HAP-1 (cell line): ENCODE measurements at regions not wholly inside any gene's neighbourhood (a gene's known extent, or its start where the extent isn't known, plus 50 kb on each side); places are given as distances from the start of the nearest gene placed in this dataset.

Experiments used
- DNase-seq, 2 experiments: peaks; one replicate each; pipeline ENCODE4 v3.0.0-alpha.2; 2016 to 2020; ENCODE audit warnings: low spot score in 2 of 2
- H3K27me3 ChIP-seq: fragments of 250-450 bp; sonication (Bioruptor Pico); 2 replicates; pipeline ENCODE4 v1.5.1; 2020; ENCODE audit warnings: low read depth, mild to moderate bottlenecking, moderate library complexity
- H3K36me3 ChIP-seq: fragments of 250-450 bp; sonication (Bioruptor Pico); replicated peaks from 2 replicates; pipeline ENCODE4 v1.5.1; 2020; ENCODE audit warnings: mild to moderate bottlenecking
- H3K4me1 ChIP-seq: fragments of 250-450 bp; sonication (Bioruptor Pico); 2 replicates; pipeline ENCODE4 v1.5.1; 2020; ENCODE audit warnings: mild to moderate bottlenecking
- H3K4me3 ChIP-seq: fragments of 250-450 bp; sonication (Bioruptor Pico); 2 replicates; pipeline ENCODE4 v1.5.1; 2020; ENCODE audit warnings: mild to moderate bottlenecking, moderate library complexity
- H3K9me3 ChIP-seq: fragments of 250-450 bp; sonication (Bioruptor Pico); 2 replicates; pipeline ENCODE4 v1.5.1; 2020; ENCODE audit warnings: mild to moderate bottlenecking, moderate library complexity
- in situ Hi-C: fragments of 300-500 bp; cut with MboI; formaldehyde crosslinking; loops from 3 replicates; pipeline ENCODE4 v1.14.3; 2020; ENCODE audit warnings: low sequenced_read_pairs, inconsistent platforms, mixed read lengths

DNA sequence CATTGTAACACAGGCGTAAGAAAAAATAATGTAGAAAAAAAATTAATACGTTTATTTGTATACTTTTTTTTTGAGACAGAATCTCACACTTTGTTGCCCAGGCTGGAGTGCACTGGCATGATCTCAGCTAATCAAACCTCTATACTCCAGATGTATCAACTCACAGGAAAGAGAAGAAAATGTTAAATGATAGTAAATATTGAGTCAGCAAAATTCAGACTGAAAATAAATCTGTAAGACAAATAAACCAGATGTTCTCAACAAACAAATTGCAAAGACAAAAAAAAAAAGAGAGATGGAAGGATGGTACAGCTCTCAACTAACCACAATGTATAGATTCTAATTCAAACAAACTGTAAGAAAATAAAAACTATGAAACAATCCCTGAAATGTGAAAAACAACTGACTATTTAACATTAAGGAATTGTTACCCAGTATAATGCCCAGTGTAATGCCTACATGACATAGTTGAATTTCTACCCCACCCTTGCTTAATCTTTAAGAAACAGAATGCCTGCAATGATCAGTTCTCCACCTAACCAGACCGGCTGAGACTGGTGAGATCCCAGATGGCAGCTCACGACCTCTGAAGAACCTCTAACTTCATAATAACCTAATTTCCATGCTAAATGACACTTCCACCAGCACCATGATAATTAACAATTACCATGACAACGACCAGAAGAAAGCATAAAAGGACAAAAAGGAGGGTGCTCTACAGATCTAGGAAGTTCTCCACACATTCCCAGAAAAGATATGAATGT is 272.0 kb upstream of the GNAI1 start:
- no peak overlapping the region for H3K4me3 ChIP-seq
- no peaks in the 10 kb centered on the region for H3K36me3 ChIP-seq
- in situ Hi-C loops = no loop called here
- H3K9me3 ChIP-seq = no peaks in the 10 kb centered on the region
- H3K4me1 ChIP-seq = no peaks in the 10 kb centered on the region
- no peaks in the 10 kb centered on the region for H3K27me3 ChIP-seq
- DNase-seq = no peak

DNA sequence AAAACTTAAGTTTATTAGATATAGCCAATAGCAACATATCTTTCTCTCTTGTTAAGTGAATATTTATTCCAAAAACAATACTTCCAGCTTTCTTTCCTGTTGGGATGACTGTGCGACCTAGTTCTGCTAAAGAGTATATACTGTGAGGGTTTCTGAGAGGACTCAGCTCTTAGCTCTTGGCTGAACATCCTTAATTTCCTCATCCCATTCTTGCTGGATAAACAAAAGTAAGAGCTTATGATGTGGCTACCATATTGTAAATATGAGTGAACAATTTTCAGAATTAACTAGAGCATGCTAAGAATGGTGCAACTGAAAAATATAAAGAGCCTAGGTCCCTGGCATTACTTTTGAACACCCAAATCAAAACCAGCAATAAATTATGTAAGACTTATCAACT is 279.5 kb upstream of the GNAI1 start:
- DNase-seq = no peak
- H3K36me3 ChIP-seq = no peaks in the 10 kb centered on the region
- H3K27me3 ChIP-seq = no peaks in the 10 kb centered on the region
- in situ Hi-C loops = no loop called here
- no peak overlapping the region for H3K4me3 ChIP-seq
- H3K9me3 ChIP-seq = no peaks in the 10 kb centered on the region
- peaks cover 11% of the 10 kb centered on the region for H3K4me1 ChIP-seq

DNA sequence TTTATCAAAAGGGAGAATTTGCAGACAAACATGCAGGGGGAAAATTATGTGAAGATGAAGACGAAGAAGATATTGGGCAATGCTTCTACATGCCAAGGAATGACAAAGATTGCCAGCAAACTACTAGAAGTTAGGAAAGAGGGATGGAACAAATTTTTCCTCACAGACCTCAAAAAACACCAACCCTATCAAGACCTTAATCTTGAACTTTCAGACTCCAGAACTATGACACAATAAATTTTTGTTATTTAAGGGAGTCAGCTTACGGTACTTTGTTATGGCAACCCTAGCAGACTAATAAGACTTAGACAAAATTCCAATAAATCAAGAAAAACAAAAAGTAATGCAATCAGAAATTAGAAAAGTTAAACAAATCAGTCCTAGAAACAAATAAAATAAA is 280.0 kb upstream of the GNAI1 start:
- no peaks in the 10 kb centered on the region for H3K36me3 ChIP-seq
- H3K4me1 ChIP-seq = peaks cover 11% of the 10 kb centered on the region
- no peaks in the 10 kb centered on the region for H3K27me3 ChIP-seq
- in situ Hi-C loops = no loop called here
- no peak for DNase-seq
- no peaks in the 10 kb centered on the region for H3K9me3 ChIP-seq
- H3K4me3 ChIP-seq = no peak overlapping the region

DNA sequence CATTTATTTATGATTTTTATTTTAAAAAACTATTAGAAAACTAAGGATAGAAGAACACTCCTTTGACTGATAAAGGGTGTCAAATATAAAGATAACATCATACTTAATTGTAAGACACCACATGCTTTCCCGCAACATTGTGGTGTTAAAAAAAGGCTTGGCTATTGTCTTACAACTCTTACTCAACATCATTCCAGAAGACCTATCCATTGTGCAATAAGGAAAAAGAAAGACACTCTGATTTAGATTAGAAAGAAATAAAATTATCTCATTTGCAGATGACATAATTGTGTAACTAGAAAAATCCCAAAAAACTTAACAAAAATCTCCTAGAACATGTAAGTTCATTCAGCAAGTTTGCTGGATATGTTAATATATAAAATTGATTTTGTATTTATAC is 296.7 kb upstream of the GNAI1 start:
- Histone ChIP-seq H3K4me1 (no peaks in the 10 kb centered on the region), H3K27me3 (no peaks in the 10 kb centered on the region), H3K9me3 (no peaks in the 10 kb centered on the region), H3K36me3 (no peaks in the 10 kb centered on the region), H3K4me3 (no peak overlapping the region)
- no peak for DNase-seq
- in situ Hi-C loops = no loop called here

DNA sequence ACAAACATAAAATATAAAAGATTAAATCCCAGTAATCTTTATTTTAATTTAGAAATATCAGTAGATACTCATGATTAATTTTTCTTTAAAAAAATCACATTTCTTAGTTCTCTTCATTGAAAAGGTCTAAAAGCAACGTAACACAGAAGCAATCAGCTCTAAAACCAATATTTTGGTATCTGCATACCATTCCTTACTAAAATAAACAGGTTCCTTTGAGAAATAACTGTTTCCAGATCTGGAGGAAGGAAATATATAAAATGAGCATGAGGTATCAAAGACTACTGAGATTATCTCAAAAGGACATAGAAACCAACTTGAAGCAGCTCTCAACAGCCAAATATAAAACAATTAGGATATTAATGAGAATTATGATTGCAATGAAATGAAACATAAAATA is 301.0 kb upstream of the GNAI1 start:
- no peaks in the 10 kb centered on the region for H3K27me3 ChIP-seq
- in situ Hi-C loops = no loop called here
- no peaks in the 10 kb centered on the region for H3K4me1 ChIP-seq
- no peaks in the 10 kb centered on the region for H3K9me3 ChIP-seq
- H3K4me3 ChIP-seq = no peak overlapping the region
- H3K36me3 ChIP-seq = no peaks in the 10 kb centered on the region
- DNase-seq = no peak

DNA sequence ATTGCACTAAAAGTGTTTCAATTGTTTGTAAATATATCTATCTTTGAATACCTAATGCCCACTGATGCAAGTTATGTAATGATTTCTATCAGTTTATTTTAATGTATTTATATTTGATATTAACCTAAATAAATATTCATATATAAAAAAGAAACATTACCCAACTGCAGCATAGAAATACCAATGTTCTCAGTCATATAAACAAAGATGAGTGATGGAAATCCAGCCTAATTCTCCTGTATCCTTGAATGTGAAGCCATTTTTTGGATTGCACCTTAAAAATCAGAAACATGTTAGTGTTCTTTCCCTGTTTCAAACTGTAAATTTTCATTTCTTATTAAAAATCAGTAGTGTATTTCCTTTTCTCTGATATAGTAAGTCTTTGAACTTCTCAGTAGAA is 305.8 kb upstream of the GNAI1 start:
- peaks cover 5% of the 10 kb centered on the region; the same call in 1 of the 2 replicates for H3K4me1 ChIP-seq
- H3K4me3 ChIP-seq = no peak overlapping the region
- no peaks in the 10 kb centered on the region for H3K9me3 ChIP-seq

DNA sequence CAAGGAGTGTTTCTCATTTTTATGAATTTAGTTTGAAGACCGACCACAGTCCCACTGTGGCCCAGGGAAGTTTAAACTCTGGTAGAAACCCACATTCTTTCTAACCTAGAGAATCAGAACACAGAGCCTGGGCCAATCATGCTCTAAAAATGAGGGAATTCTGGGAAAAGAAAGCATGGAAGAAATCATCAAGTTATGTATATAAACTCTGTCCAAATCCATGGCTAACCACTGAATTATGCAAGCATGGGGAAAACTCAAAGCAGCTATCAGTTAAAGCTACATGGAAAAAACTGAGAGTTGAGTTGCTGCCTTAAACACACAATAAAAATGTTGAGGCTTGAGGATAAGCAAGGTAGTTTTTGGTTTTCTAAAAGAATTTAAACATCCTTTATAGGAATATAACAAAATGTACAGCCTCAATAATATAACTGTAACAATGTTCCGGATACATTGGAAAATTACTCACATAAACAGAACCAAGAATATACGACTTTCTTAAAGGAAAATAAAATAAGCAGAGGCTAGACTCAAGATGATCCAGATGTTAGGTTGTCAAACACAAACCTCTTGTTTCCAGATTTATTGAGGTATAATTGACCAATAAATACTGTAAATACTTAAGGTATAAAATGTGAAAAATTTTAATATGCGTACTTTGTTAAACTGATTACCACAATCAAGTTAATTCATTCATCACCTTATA is 311.2 kb upstream of the GNAI1 start:
- H3K4me3 ChIP-seq = no peak overlapping the region
- no peak for DNase-seq
- H3K27me3 ChIP-seq = no peaks in the 10 kb centered on the region
- H3K9me3 ChIP-seq = no peaks in the 10 kb centered on the region
- in situ Hi-C loops = loop anchor here (25.0 kb wide), 1 partner anchor 189 kb away; no protein-coding TSS in a partner anchor
- H3K4me1 ChIP-seq = peaks cover 5% of the 10 kb centered on the region; the same call in 1 of the 2 replicates
- H3K36me3 ChIP-seq = no peaks in the 10 kb centered on the region

More for the DNA sequence above, 305.8 kb upstream of the GNAI1 start:
- in situ Hi-C loops = no loop called here
- Histone ChIP-seq H3K27me3 (no peaks in the 10 kb centered on the region), H3K36me3 (no peaks in the 10 kb centered on the region)
- DNase-seq = no peak

DNA sequence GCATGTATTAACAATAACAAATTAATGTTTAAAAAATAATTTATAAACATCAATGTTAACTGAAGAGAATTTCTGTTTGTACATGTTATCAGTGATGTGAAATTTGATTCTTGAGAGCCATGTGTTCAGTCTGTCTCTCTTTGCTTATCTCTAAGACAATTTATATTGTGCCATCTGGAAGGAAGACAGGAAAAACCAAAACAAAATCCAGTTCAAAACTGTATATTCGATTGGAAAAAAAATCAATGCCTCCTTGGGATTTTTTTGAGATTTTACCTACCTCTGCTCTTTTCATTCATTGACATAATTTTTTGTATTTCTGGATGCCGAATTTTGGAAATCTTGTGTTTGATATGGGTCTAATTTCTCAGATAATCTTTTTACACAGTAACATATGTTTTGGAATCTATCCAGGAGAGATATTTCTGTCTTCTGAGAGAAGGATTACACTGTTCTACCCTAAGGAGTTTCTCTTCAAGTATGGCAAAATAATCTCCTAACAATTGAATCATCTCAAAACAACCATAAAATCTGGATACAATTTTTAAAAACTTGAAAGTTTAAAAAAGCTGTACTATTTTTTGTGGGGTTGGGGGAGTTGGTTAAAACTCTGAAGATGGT is 311.9 kb upstream of the GNAI1 start:
- no peak overlapping the region for H3K4me3 ChIP-seq
- no peaks in the 10 kb centered on the region for H3K4me1 ChIP-seq
- in situ Hi-C loops = loop anchor here (25.0 kb wide), 1 partner anchor 190 kb away; no protein-coding TSS in a partner anchor
- no peaks in the 10 kb centered on the region for H3K27me3 ChIP-seq
- no peaks in the 10 kb centered on the region for H3K36me3 ChIP-seq
- no peaks in the 10 kb centered on the region for H3K9me3 ChIP-seq
- no peak for DNase-seq

DNA sequence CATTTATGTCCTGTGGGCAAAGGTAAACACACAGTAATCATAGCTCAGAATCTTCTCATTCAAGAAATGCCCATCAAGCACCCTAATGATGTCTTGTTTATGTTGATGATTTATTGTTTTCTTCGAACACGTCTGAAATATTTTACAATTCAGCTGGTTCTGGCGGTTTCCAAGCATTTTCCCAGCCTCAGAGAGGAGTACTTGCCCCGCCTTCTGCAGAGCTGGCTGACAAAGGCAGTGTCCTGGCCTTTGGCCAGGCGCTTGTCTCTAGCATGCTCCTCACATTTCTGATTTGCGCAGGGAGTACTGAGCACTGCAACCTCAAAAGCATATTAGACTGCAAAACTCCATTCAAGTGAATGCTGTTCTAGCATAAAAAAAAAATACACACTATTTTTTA is 314.2 kb upstream of the GNAI1 start:
- in situ Hi-C loops = loop anchor here (25.0 kb wide), 1 partner anchor 192 kb away; no protein-coding TSS in a partner anchor
- no peaks in the 10 kb centered on the region for H3K4me1 ChIP-seq
- H3K27me3 ChIP-seq = no peaks in the 10 kb centered on the region
- DNase-seq = peak; percentile 23 to 66
- no peaks in the 10 kb centered on the region for H3K36me3 ChIP-seq
- H3K4me3 ChIP-seq = no peak overlapping the region
- H3K9me3 ChIP-seq = no peaks in the 10 kb centered on the region

DNA sequence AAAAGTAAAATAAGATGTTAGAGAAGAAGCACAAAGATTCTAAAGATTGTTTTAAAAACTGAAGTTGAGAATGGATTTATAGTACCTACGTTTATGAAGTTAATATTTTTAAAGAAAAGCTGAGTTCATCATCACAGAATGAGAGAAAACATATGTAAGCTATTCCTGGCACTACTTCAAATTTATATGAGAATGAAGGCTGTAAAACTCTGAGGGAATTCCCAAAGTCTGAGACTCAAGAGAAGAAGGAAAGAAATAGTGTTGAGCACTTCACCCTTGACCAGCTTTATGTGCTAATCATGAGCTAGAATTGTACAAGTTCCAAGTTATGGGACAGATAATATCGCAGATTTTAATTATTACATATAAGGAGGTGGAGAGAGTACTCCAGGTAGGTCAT is 323.7 kb upstream of the GNAI1 start:
- in situ Hi-C loops = loop anchor here (25.0 kb wide), 1 partner anchor 201 kb away; no protein-coding TSS in a partner anchor
- Histone ChIP-seq H3K4me1 (no peaks in the 10 kb centered on the region; the same call in none of the 2 replicates), H3K4me3 (no peak overlapping the region), H3K27me3 (no peaks in the 10 kb centered on the region), H3K36me3 (no peaks in the 10 kb centered on the region), H3K9me3 (no peaks in the 10 kb centered on the region)
- DNase-seq = no peak

DNA sequence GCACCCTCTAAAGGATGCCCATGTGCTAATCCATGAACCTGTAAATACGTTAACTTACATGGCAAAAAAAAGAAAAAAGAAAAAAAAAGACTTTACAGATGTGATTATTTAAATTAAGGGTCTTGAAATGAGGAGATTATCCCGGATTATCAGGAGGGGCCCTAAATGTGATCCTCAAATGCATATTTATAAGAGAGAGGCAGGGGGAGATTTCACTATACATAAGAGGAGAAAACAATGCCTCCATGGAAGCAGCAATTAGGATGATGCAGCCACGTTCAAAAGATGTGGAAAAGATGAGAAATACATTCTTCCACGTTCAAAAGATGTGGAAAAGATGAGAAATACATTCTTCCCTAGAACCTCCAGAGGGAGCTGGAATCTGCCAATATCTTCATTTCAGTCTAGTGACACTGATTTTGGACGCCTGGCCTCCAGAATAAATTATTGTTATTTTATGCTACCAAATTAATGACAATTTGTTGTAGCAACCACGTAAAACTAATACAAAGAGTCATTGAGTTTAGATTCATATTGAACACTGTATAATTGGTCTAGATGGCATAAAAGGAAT is 328.4 kb upstream of the GNAI1 start:
- no peaks in the 10 kb centered on the region for H3K27me3 ChIP-seq
- H3K36me3 ChIP-seq = no peaks in the 10 kb centered on the region
- H3K4me3 ChIP-seq = no peak overlapping the region
- no peaks in the 10 kb centered on the region; the same call in 1 of the 2 replicates for H3K4me1 ChIP-seq
- in situ Hi-C loops = loop anchor here (25.0 kb wide), 1 partner anchor 206 kb away; no protein-coding TSS in a partner anchor
- H3K9me3 ChIP-seq = peaks cover 4% of the 10 kb centered on the region; the same call in 1 of the 2 replicates
- peak; percentile 13 to 56 for DNase-seq

DNA sequence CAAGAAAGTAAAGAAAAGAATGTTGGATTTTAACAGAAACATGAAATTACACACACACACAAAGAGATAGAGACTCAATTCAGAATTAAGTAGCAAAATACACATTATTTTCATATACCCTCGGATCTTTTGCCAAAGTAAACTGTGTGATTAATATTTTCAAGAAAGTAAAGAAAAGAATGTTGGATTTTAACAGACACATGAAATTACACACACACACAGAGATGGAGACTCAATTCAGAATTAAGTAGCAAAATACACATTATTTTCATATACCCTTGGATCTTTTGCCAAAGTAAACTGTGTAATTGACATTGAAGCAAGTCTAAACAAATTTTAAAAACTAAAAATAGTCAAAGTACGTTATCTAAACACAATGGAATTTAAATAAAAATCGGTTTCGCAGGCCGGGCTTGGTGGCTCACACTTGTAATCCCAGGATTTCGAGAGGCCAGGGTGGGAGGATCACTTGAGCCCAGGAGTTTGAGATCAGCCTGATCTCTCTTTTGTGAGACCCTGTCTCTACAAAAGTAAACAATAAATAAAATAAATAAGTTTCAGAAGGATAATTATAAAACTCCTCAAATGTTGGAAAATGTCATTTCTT is 337.3 kb upstream of the MAGI2 start:
- H3K9me3 ChIP-seq = no peaks in the 10 kb centered on the region
- H3K4me3 ChIP-seq = no peak overlapping the region
- H3K36me3 ChIP-seq = no peaks in the 10 kb centered on the region
- no peaks in the 10 kb centered on the region for H3K4me1 ChIP-seq
- in situ Hi-C loops = no loop called here
- DNase-seq = no peak
- H3K27me3 ChIP-seq = no peaks in the 10 kb centered on the region

DNA sequence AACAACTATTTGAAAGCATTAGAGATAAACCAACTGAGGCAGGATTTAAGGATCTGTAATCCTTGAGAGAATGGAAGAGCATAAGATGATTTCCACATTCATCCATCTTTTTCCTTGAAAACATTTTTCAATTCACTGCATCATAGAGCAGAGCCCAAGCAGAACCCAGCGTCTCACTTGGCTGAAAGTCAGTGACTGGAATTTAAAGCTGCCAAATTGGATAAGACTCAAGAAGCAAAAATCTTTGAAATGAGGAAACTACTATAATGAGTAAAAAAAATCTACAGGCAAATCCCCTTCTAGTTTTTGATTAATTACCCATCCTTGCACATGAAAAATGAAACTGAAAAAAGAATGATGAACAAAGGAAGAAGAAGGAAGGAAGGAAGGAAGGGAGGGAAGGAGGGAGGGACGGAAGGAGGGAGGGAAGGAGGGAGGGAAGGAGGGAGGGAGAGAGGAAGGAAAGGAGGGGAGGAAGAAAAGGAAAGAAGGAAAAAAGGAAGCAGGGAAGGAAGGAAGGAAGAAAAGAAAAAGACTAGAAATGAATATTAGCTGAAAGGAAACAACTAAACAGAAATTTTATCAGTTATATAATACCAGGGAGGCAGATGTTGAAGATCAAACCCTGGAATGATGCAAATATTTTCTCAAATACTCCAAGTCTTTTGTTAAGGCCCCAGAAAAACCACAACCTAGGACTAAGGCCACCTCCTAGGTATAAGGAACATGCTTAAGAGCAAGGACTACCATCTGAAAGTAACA is 336.3 kb upstream of the MAGI2 start:
- in situ Hi-C loops = no loop called here

More for the DNA sequence above, 336.3 kb upstream of the MAGI2 start:
- Histone ChIP-seq H3K4me1 (no peaks in the 10 kb centered on the region), H3K9me3 (no peaks in the 10 kb centered on the region), H3K4me3 (no peak overlapping the region), H3K36me3 (no peaks in the 10 kb centered on the region), H3K27me3 (no peaks in the 10 kb centered on the region)
- no peak for DNase-seq
